ENCODE measurements at regions not wholly inside any gene's neighbourhood (a gene's known extent, or its start where the extent isn't known, plus 50 kb on each side); places are given as distances from the start of the nearest gene placed in this dataset.

GRCh38 chr4:66577922-66578321 is 907.6 kb upstream of the EPHA5 start:
- BruUV-seq (replicated peaks): no TSS peak
- intact Hi-C loops (cut with micrococcal nuclease; ENCODE audit: unreplicated experiment): no loop called here
- no peak for TF ChIP-seq SIN3A (IDR thresholded peaks at IDR 0.05; ENCODE audit: borderline replicate concordance, insufficient read depth, low read depth, low read length)
- TF ChIP-seq, protein P1, sequence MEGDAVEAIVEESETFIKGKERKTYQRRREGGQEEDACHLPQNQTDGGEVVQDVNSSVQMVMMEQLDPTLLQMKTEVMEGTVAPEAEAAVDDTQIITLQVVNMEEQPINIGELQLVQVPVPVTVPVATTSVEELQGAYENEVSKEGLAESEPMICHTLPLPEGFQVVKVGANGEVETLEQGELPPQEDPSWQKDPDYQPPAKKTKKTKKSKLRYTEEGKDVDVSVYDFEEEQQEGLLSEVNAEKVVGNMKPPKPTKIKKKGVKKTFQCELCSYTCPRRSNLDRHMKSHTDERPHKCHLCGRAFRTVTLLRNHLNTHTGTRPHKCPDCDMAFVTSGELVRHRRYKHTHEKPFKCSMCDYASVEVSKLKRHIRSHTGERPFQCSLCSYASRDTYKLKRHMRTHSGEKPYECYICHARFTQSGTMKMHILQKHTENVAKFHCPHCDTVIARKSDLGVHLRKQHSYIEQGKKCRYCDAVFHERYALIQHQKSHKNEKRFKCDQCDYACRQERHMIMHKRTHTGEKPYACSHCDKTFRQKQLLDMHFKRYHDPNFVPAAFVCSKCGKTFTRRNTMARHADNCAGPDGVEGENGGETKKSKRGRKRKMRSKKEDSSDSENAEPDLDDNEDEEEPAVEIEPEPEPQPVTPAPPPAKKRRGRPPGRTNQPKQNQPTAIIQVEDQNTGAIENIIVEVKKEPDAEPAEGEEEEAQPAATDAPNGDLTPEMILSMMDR (IDR thresholded peaks at IDR 0.05): no peak
- no peak for TF ChIP-seq POLR2AphosphoS5 (IDR thresholded peaks at IDR 0.05; ENCODE audit: low read depth, low read length)
- TF ChIP-seq, protein P2, sequence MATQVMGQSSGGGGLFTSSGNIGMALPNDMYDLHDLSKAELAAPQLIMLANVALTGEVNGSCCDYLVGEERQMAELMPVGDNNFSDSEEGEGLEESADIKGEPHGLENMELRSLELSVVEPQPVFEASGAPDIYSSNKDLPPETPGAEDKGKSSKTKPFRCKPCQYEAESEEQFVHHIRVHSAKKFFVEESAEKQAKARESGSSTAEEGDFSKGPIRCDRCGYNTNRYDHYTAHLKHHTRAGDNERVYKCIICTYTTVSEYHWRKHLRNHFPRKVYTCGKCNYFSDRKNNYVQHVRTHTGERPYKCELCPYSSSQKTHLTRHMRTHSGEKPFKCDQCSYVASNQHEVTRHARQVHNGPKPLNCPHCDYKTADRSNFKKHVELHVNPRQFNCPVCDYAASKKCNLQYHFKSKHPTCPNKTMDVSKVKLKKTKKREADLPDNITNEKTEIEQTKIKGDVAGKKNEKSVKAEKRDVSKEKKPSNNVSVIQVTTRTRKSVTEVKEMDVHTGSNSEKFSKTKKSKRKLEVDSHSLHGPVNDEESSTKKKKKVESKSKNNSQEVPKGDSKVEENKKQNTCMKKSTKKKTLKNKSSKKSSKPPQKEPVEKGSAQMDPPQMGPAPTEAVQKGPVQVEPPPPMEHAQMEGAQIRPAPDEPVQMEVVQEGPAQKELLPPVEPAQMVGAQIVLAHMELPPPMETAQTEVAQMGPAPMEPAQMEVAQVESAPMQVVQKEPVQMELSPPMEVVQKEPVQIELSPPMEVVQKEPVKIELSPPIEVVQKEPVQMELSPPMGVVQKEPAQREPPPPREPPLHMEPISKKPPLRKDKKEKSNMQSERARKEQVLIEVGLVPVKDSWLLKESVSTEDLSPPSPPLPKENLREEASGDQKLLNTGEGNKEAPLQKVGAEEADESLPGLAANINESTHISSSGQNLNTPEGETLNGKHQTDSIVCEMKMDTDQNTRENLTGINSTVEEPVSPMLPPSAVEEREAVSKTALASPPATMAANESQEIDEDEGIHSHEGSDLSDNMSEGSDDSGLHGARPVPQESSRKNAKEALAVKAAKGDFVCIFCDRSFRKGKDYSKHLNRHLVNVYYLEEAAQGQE (IDR thresholded peaks at IDR 0.05; ENCODE audit: insufficient read depth in 1 of 2, low read depth in 2 of 2, low read length in 1 of 2): no peak
- no peak; the same call in 1 of the 2 replicates for TF ChIP-seq TCF7L2 (IDR thresholded peaks at IDR 0.05; ENCODE audit: low read depth, low read length)
- ChIA-PET POLR2A (no interaction called here), CTCF (no interaction called here)
- no peak overlapping the region for H3K4me3 ChIP-seq (ENCODE audit: low read depth in 2 of 2, low read length in 2 of 2)
- in situ Hi-C loops (cut with HindIII; ENCODE audit: low pct_unique_long_range_greater_than_20kb, low sequenced_read_pairs): no loop called here
- DNase-seq (ENCODE audit: low read depth, low spot score) (no peak), ATAC-seq (no peak)
- H3K4me1 ChIP-seq (ENCODE audit: control insufficient read depth, insufficient read depth, low read length): peaks cover 8% of the 10 kb centered on the region; the same call in 1 of the 2 replicates
- H3K9me3 ChIP-seq (ENCODE audit: control insufficient read depth, insufficient read depth, low read depth, low read length): no peaks in the 10 kb centered on the region
- H3K27ac ChIP-seq (ENCODE audit: low read length): peak overlapping the region; percentile 84; the same call in 1 of the 2 replicates
- no peaks in the 10 kb centered on the region for H3K27me3 ChIP-seq (ENCODE audit: control insufficient read depth, insufficient read depth, low read length)
- no peaks in the 10 kb centered on the region; the same call in 1 of the 2 replicates for H3K36me3 ChIP-seq (ENCODE audit: control insufficient read depth, insufficient read depth, low read length)

DNA sequence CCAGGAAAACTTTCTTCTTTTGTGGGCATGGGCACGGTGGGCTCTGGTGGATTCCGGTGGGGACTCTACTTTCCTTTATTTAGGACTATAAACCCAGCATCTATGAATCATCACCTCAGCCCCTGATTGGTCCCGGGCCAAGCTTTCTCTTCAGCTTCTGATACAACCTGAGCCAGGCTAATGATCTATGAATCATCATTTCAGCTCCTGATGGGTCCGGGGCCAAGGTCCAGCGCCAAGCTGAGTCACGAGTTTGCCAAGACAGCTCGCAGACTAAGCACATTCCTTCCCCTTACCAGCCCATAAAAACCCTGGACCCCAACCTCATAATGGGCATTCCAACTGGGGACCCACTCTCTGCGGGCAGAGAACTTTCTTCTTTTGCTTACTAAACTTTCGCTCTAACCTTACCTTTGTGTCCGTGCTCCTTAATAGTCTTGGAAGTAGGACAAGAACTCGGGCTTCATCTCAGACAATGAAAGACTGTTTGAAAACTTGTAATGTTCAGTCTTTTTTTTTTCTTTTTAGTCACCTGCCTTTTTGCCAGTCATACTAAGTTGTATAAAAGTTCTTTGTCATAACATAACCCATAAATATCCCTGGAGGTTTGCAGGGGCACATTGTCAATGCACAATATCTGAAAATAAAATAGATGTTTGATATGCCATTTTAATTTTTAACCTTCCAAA is 904.9 kb upstream of the EPHA5 start:
- Histone ChIP-seq H3K36me3 (ENCODE audit: control insufficient read depth, insufficient read depth, low read length) (no peaks in the 10 kb centered on the region; the same call in 1 of the 2 replicates), H3K27me3 (ENCODE audit: control insufficient read depth, insufficient read depth, low read length) (no peaks in the 10 kb centered on the region), H3K27ac (ENCODE audit: low read length) (peak overlapping the region; percentile 84), H3K4me1 (ENCODE audit: control insufficient read depth, insufficient read depth, low read length) (peaks cover 8% of the 10 kb centered on the region; the same call in 1 of the 2 replicates), H3K4me3 (ENCODE audit: low read depth in 2 of 2, low read length in 2 of 2) (peak overlapping the region; percentile 15 to 45), H3K9me3 (ENCODE audit: control insufficient read depth, insufficient read depth, low read depth, low read length) (no peaks in the 10 kb centered on the region)
- DNase-seq (ENCODE audit: low read depth, low spot score): no peak
- BruUV-seq (replicated peaks): no TSS peak
- in situ Hi-C loops (cut with HindIII; ENCODE audit: low pct_unique_long_range_greater_than_20kb, low sequenced_read_pairs) (no loop called here), intact Hi-C loops (cut with micrococcal nuclease; ENCODE audit: unreplicated experiment) (no loop called here)
- ChIA-PET POLR2A (no interaction called here), CTCF (no interaction called here)
- TF ChIP-seq SIN3A (IDR thresholded peaks at IDR 0.05; ENCODE audit: borderline replicate concordance, insufficient read depth, low read depth, low read length) (no peak), POLR2AphosphoS5 (IDR thresholded peaks at IDR 0.05; ENCODE audit: low read depth, low read length) (no peak), TCF7L2 (IDR thresholded peaks at IDR 0.05; ENCODE audit: low read depth, low read length) (peak; percentile 61; the same call in 1 of the 2 replicates)
- TF ChIP-seq, protein P1 (IDR thresholded peaks at IDR 0.05): no peak
- TF ChIP-seq, protein P2 (IDR thresholded peaks at IDR 0.05; ENCODE audit: insufficient read depth in 1 of 2, low read depth in 2 of 2, low read length in 1 of 2): no peak
- ATAC-seq: peak; percentile 94

All from Panc1 (cell line).